ENCODE measurements at regions not wholly inside any gene's neighbourhood (a gene's known extent, or its start where the extent isn't known, plus 50 kb on each side); places are given as distances from the start of the nearest gene placed in this dataset.

- DNase-seq (ENCODE audit: low spot score) = no peak
Observed at GRCh38 chr3:162760789-162761188, 1264.2 kb downstream of the OTOL1 start.

GRCh38 chr3:162764051-162764807 is 1267.6 kb downstream of the OTOL1 start:
- H3K36me3 Mint-ChIP-seq (ENCODE audit: low read depth) = no peaks in the 10 kb centered on the region
- no peak overlapping the region for H3K27ac Mint-ChIP-seq
- intact Hi-C loops (cut with micrococcal nuclease) = no loop called here
- H3K4me3 Mint-ChIP-seq = no peak overlapping the region
- no peak for DNase-seq (ENCODE audit: low spot score)
- no peaks in the 10 kb centered on the region for H3K4me1 Mint-ChIP-seq (ENCODE audit: low read depth)
- H3K27me3 Mint-ChIP-seq (ENCODE audit: insufficient read depth) = no peaks in the 10 kb centered on the region
- no peaks in the 10 kb centered on the region for H3K9me3 Mint-ChIP-seq

More at GRCh38 chr3:162760789-162761188, 1264.2 kb downstream of the OTOL1 start:
- Mint-ChIP-seq H3K27me3 (ENCODE audit: insufficient read depth) (no peaks in the 10 kb centered on the region), H3K4me1 (ENCODE audit: low read depth) (no peaks in the 10 kb centered on the region), H3K9me3 (no peaks in the 10 kb centered on the region), H3K27ac (no peak overlapping the region), H3K4me3 (no peak overlapping the region), H3K36me3 (ENCODE audit: low read depth) (no peaks in the 10 kb centered on the region)
- intact Hi-C loops (cut with micrococcal nuclease) = no loop called here

- H3K4me1 Mint-ChIP-seq (ENCODE audit: low read depth) = no peaks in the 10 kb centered on the region
- no peaks in the 10 kb centered on the region for H3K27me3 Mint-ChIP-seq (ENCODE audit: insufficient read depth)
- H3K36me3 Mint-ChIP-seq (ENCODE audit: low read depth) = no peaks in the 10 kb centered on the region
- no peak for DNase-seq (ENCODE audit: low spot score)
- no peaks in the 10 kb centered on the region for H3K9me3 Mint-ChIP-seq
- intact Hi-C loops (cut with micrococcal nuclease) = no loop called here
- H3K27ac Mint-ChIP-seq = no peak overlapping the region
- H3K4me3 Mint-ChIP-seq = no peak overlapping the region
Observed at GRCh38 chr3:162764808-162765071, 1268.1 kb downstream of the OTOL1 start.

- Mint-ChIP-seq H3K36me3 (ENCODE audit: low read depth) (no peaks in the 10 kb centered on the region), H3K27ac (no peak overlapping the region), H3K27me3 (ENCODE audit: insufficient read depth) (no peaks in the 10 kb centered on the region), H3K9me3 (no peaks in the 10 kb centered on the region), H3K4me3 (no peak overlapping the region), H3K4me1 (ENCODE audit: low read depth) (no peaks in the 10 kb centered on the region)
- intact Hi-C loops (cut with micrococcal nuclease) = no loop called here
- no peak for DNase-seq (ENCODE audit: low spot score)
Observed at GRCh38 chr3:162765524-162765923, 1268.9 kb downstream of the OTOL1 start.

- Mint-ChIP-seq H3K27ac (no peak overlapping the region), H3K27me3 (ENCODE audit: insufficient read depth) (no peaks in the 10 kb centered on the region), H3K4me3 (no peak overlapping the region), H3K9me3 (peaks cover 5% of the 10 kb centered on the region), H3K4me1 (ENCODE audit: low read depth) (no peaks in the 10 kb centered on the region), H3K36me3 (ENCODE audit: low read depth) (no peaks in the 10 kb centered on the region)
- no peak for DNase-seq (ENCODE audit: low spot score)
- intact Hi-C loops (cut with micrococcal nuclease) = no loop called here
Observed at GRCh38 chr3:162769564-162769963, 1273.0 kb downstream of the OTOL1 start.

GRCh38 chr3:162770551-162770950 is 1273.9 kb downstream of the OTOL1 start:
- no peak overlapping the region for H3K4me3 Mint-ChIP-seq
- intact Hi-C loops (cut with micrococcal nuclease) = no loop called here

GRCh38 chr3:162774613-162775100 is 1278.0 kb downstream of the OTOL1 start:
- no peaks in the 10 kb centered on the region for H3K36me3 Mint-ChIP-seq (ENCODE audit: low read depth)
- H3K4me1 Mint-ChIP-seq (ENCODE audit: low read depth) = no peaks in the 10 kb centered on the region
- H3K27ac Mint-ChIP-seq = no peak overlapping the region
- intact Hi-C loops (cut with micrococcal nuclease) = no loop called here
- peaks cover 5% of the 10 kb centered on the region for H3K9me3 Mint-ChIP-seq
- H3K4me3 Mint-ChIP-seq = no peak overlapping the region
- DNase-seq (ENCODE audit: low spot score) = no peak
- no peaks in the 10 kb centered on the region for H3K27me3 Mint-ChIP-seq (ENCODE audit: insufficient read depth)

More at GRCh38 chr3:162770551-162770950, 1273.9 kb downstream of the OTOL1 start:
- no peak for DNase-seq (ENCODE audit: low spot score)
- H3K9me3 Mint-ChIP-seq = peaks cover 5% of the 10 kb centered on the region
- H3K27me3 Mint-ChIP-seq (ENCODE audit: insufficient read depth) = no peaks in the 10 kb centered on the region
- no peak overlapping the region for H3K27ac Mint-ChIP-seq
- H3K4me1 Mint-ChIP-seq (ENCODE audit: low read depth) = no peaks in the 10 kb centered on the region
- H3K36me3 Mint-ChIP-seq (ENCODE audit: low read depth) = no peaks in the 10 kb centered on the region

- H3K4me1 Mint-ChIP-seq (ENCODE audit: low read depth) = no peaks in the 10 kb centered on the region
- peaks cover 5% of the 10 kb centered on the region for H3K9me3 Mint-ChIP-seq
- no peaks in the 10 kb centered on the region for H3K36me3 Mint-ChIP-seq (ENCODE audit: low read depth)
- no peak overlapping the region for H3K27ac Mint-ChIP-seq
- H3K4me3 Mint-ChIP-seq = no peak overlapping the region
- DNase-seq (ENCODE audit: low spot score) = no peak
- H3K27me3 Mint-ChIP-seq (ENCODE audit: insufficient read depth) = no peaks in the 10 kb centered on the region
- intact Hi-C loops (cut with micrococcal nuclease) = no loop called here
Observed at GRCh38 chr3:162776148-162776547, 1279.5 kb downstream of the OTOL1 start.

GRCh38 chr3:162777118-162777517 is 1280.5 kb downstream of the OTOL1 start:
- H3K4me3 Mint-ChIP-seq = no peak overlapping the region
- H3K27ac Mint-ChIP-seq = no peak overlapping the region
- no peaks in the 10 kb centered on the region for H3K4me1 Mint-ChIP-seq (ENCODE audit: low read depth)
- intact Hi-C loops (cut with micrococcal nuclease) = no loop called here
- H3K27me3 Mint-ChIP-seq (ENCODE audit: insufficient read depth) = no peaks in the 10 kb centered on the region
- peaks cover 4% of the 10 kb centered on the region for H3K9me3 Mint-ChIP-seq
- DNase-seq (ENCODE audit: low spot score) = no peak
- no peaks in the 10 kb centered on the region for H3K36me3 Mint-ChIP-seq (ENCODE audit: low read depth)

- intact Hi-C loops (cut with micrococcal nuclease) = no loop called here
- no peak overlapping the region for H3K4me3 Mint-ChIP-seq
- no peaks in the 10 kb centered on the region for H3K36me3 Mint-ChIP-seq (ENCODE audit: low read depth)
- H3K27me3 Mint-ChIP-seq (ENCODE audit: insufficient read depth) = no peaks in the 10 kb centered on the region
- no peaks in the 10 kb centered on the region for H3K4me1 Mint-ChIP-seq (ENCODE audit: low read depth)
- no peak for DNase-seq (ENCODE audit: low spot score)
- H3K27ac Mint-ChIP-seq = no peak overlapping the region
- no peaks in the 10 kb centered on the region for H3K9me3 Mint-ChIP-seq
Observed at GRCh38 chr3:162780313-162780712, 1283.7 kb downstream of the OTOL1 start.

GRCh38 chr3:162799910-162800309 is 1303.3 kb downstream of the OTOL1 start:
- H3K9me3 Mint-ChIP-seq = no peaks in the 10 kb centered on the region
- H3K36me3 Mint-ChIP-seq (ENCODE audit: low read depth) = no peaks in the 10 kb centered on the region
- H3K27me3 Mint-ChIP-seq (ENCODE audit: insufficient read depth) = no peaks in the 10 kb centered on the region
- H3K4me3 Mint-ChIP-seq = no peak overlapping the region
- intact Hi-C loops (cut with micrococcal nuclease) = no loop called here
- H3K4me1 Mint-ChIP-seq (ENCODE audit: low read depth) = no peaks in the 10 kb centered on the region
- no peak overlapping the region for H3K27ac Mint-ChIP-seq
- DNase-seq (ENCODE audit: low spot score) = no peak

GRCh38 chr3:162802228-162802965 is 1305.8 kb downstream of the OTOL1 start:
- Mint-ChIP-seq H3K36me3 (ENCODE audit: low read depth) (no peaks in the 10 kb centered on the region), H3K4me1 (ENCODE audit: low read depth) (no peaks in the 10 kb centered on the region), H3K4me3 (no peak overlapping the region), H3K9me3 (no peaks in the 10 kb centered on the region), H3K27ac (no peak overlapping the region), H3K27me3 (ENCODE audit: insufficient read depth) (no peaks in the 10 kb centered on the region)
- DNase-seq (ENCODE audit: low spot score) = no peak
- intact Hi-C loops (cut with micrococcal nuclease) = no loop called here

- intact Hi-C loops (cut with micrococcal nuclease) = no loop called here
- no peaks in the 10 kb centered on the region for H3K36me3 Mint-ChIP-seq (ENCODE audit: low read depth)
- H3K27me3 Mint-ChIP-seq (ENCODE audit: insufficient read depth) = no peaks in the 10 kb centered on the region
- H3K9me3 Mint-ChIP-seq = no peaks in the 10 kb centered on the region
- no peak overlapping the region for H3K4me3 Mint-ChIP-seq
- H3K27ac Mint-ChIP-seq = no peak overlapping the region
- no peak for DNase-seq (ENCODE audit: low spot score)
- H3K4me1 Mint-ChIP-seq (ENCODE audit: low read depth) = no peaks in the 10 kb centered on the region
Observed at GRCh38 chr3:162810776-162811175, 1314.2 kb downstream of the OTOL1 start.

Measured in activated T-helper 1 cell treated with anti-CD3 and anti-CD28 coated beads, Interleukin-12 subunit alpha, Interleukin-12 subunit beta, Interleukin-2, Interleukin-4 antibody, amounts not matched to agents 30 ng/mL and 10 ng/mL and 1 ng/mL, durations not matched to agents 14 hours and 24 hours and 36 hours (primary cell).